IPS DF 4.7 (cell line): ENCODE measurements at regions not wholly inside any gene's neighbourhood (a gene's known extent, or its start where the extent isn't known, plus 50 kb on each side); places are given as distances from the start of the nearest gene placed in this dataset.

ENCODE experiments used
- DNase-seq: peaks from one replicate; pipeline ENCODE4 v3.0.0-alpha.2; 2013; ENCODE audit warnings: low spot score; ENCODE audit errors: extremely low read depth

GRCh38 chr3:105923140-105923539 is 54.3 kb upstream of the CBLB start:
- DNase-seq = no peak

DNA sequence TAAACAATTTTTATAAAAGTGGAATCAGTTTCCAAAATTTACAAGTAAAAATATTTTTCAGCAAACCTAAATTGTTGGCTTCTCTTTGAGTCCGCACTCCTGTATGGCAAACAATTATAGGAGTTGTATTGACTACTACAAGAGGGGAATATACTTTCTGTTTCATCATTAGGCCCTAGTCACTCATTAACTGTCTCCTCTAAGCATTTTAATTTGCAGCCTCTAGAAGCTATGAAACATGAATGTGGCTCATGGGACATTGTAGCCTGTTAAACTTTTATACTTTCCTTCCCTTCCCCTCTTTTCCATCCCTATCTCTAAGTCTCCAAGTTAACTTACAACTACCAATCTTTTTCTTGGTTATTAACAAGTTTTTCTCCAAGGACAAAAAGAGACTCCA is 58.9 kb upstream of the CBLB start:
- no peak for DNase-seq

DNA sequence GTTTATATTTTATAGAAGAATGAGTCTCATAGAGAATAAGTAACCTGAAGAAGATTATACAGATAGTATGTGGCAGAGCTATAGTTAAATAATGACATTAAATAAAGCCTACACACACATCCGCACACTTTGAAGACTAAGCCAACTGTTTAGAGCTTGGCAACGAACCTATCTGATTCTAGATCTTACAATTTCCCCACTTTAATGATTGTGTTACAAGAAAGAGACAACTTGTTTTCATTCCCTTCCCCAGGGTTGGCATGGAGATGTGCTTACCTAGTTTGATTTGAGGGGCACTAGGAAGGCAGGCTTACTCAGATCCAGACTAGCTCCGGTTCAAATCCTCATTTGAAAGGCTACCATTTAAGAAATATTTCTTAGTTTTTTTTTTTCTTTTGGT is 61.9 kb upstream of the CBLB start:
- no peak for DNase-seq

GRCh38 chr3:105931500-105931899 is 62.7 kb upstream of the CBLB start:
- no peak for DNase-seq

GRCh38 chr3:105933871-105934270 is 65.1 kb upstream of the CBLB start:
- DNase-seq = no peak

- DNase-seq = no peak
Measured at GRCh38 chr3:105938101-105938500, 69.3 kb upstream of the CBLB start.

DNA sequence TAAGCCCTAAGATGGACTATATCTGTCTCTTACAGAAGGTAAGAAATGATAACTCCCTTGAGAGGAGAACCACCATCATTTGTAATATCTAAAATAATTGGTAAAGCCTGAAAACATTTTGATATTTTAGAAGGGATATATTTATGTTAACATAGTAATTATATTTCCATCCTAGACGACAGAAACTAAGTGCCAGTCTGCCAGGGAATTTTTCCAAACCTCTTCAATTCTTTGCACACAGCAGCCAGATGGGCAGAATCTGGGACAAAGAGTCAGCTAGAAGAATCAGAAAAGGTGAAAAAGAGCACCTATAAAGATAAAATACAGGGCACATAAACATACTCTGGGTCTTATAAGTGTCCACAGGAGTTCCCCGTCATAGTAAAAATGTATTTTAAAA is 70.0 kb upstream of the CBLB start:
- DNase-seq = no peak

DNA sequence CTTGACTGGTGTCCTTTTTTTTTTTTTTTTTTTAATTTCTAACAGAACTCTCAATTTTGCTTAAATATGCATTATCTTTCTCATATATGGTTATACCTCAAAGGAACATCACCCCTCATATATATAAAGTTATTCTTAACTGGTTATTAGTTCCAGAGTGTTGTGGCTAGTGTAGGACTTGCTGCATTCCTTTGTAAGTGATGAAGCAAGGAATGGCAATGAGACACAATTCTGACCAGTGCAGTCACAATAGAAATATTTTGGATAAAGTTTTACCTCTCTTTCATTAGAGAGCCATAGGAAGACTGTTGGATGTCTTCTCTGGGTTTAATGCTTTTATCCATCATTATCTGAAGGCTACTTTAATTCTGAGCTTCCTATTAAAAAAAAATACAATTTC is 75.5 kb upstream of the CBLB start:
- no peak for DNase-seq

GRCh38 chr3:105944721-105945120 is 75.9 kb upstream of the CBLB start:
- DNase-seq = no peak

DNA sequence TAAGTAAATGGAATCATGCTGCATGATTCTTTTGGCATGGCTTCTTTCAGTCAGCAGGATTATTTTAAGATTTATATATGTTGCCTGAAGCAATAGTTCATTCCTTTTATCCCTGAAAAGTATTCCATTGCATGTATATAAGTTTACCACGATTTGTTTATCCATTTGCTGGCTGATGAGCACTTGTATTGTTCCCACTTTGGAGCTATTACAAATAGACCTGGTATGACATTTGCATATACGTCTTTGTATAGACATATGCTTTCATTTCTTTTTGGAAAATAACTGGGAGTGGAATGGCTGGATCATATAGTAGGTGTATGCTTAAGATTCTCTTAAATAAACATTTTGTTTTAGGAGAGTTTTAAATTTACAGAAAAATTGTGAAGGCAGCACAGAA is 79.3 kb upstream of the CBLB start:
- no peak for DNase-seq

DNA sequence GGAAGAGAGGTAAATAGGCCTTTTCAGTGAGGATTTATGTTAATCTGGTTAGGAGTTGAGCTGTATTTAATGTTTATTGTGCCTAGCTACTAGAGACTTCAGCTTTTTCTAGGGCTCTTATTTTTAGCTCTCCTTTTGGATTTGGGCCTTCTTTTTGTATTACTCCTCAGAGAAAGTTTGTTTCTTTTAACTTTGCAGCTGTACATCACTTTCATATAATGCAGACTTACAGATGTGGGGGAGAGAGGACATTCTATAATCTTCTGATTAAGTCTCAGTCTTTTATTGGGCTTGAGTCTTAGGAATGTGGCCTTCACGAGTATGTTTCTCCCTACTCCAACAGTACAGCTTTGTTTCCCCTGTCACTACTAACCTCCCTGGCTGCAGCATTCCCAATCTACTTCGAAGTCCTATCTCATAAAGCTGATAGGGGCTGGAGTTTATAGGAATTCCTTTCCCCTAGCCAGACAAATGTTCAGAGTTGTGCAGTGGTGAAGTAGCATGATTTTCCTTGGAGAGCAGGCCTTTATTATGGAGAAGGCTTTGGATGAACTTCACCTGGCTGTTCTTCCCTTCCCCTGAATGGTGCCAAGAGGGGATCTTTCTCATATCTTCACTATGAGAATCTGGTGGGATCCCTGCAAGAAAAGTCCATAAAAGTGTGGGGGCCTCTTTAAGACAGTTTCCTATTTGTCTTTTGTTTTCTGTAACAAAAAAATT is 82.2 kb upstream of the CBLB start:
- no peak for DNase-seq

DNA sequence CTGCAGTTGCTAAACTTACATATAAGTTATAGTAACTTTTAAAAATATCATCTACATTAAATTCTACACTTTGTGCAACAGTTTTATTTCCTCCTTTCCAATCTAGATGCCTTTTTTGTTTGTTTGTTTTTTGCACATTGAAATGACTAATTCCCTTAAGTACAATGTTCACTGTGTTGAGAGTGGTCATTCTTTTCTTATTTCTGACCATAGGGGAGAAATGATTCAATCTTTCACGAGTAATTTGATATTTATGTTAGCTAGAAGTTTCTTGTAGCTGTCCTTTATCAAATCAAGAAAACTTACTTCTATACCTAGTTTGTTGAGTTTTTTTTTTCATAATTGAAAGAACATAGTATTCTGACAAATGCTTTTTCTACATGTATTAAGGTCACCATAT is 85.0 kb upstream of the CBLB start:
- DNase-seq = no peak

DNA sequence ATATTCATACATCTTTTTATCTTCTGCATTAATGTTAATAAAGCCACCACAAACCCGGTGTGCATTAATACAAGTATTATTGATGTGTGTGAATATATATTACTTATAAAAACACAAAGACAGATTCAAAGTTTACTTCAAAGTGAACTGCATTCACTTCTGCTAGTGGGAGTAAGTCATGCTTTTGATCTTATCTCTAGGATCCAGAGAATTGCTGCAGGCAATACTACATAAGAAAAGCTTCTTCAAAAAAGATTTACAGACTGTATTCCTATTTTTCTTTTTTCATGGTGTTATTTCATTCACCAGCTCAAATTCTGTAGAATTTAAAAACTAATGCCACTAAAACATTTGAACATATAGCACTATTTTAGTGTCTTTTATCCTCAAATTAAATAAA is 87.5 kb upstream of the CBLB start:
- no peak for DNase-seq

DNA sequence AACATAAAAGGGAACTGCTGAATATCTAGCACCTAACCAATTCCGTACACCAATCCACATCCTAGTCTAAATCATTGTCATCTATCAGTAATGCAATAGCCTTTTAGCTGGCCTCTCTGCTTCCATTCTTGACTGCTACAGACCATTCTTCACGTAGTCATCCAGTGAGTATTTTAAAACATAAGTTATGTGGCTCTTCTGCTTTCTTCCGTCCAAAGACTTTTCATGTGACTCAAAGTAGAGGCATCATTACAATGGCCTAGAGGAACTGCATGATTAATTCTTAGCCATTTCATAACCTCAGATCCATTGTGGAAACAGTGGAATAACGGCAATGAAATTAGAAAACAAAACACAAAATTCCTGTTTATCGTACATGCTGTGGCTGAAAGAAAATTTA is 88.9 kb upstream of the CBLB start:
- no peak for DNase-seq

- no peak for DNase-seq
Measured at GRCh38 chr3:105958237-105959000, 89.6 kb upstream of the CBLB start.

DNA sequence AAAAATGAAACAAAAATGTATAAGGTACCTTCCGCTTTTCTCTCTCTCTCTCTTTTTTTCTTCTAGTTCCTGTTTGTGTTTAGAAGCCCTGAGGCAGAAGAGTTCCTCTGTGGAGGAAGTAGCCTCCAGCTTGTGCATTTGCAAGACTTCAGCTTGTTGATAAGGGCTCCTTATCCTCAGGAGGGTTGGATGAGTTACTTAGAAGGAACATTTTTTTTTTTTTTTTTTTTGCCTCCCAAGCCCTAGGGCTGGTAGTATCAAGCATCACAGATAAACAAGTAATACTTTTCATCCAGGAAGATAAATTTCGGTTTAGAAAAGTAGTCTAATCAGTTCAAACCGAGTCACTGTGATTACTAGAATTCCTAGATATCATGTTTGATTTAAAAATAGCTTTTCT is 91.0 kb upstream of the CBLB start:
- no peak for DNase-seq

GRCh38 chr3:105960381-105960780 is 91.6 kb upstream of the CBLB start:
- no peak for DNase-seq

DNA sequence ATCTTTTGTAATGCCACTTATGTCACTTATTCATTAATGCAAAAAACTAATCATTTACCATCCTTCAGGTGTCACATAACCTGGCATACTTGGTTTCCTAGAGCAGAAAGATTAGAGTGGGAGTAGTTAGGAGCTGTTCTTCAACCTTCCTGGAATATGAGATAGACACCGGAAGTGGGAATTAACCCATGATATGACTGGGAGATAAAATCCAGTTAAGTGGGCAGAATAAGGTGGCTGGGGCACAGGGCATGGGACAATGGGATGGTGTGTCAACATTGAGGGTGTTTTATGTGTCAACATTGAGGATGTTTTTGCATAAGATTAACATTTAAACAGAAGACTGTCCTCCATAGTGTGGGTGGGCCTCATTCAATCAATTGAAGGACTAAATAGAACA is 94.3 kb upstream of the CBLB start:
- DNase-seq = no peak

- DNase-seq = no peak
Measured at GRCh38 chr3:105965384-105965783, 96.6 kb upstream of the CBLB start.

GRCh38 chr3:105967117-105967516 is 98.3 kb upstream of the CBLB start:
- no peak for DNase-seq

DNA sequence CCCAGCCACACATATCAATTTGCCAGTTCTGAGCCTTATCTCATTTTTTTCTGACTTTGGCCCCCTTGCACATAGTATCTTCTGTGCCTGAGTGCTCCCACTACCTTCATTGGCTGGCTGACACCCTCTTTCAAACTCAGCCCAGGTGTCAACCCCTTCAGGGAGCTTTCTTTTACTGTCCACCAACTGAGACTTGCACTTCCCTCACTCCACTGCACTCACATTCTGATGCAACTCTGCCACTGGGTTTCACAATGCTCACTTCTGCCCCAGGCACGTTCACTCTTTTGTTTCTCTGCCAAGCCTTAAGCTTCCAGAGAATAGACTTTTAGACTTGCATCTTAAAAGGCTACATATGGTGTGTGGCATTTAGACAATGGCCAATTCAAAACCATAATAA is 101.5 kb upstream of the CBLB start:
- no peak for DNase-seq

DNA sequence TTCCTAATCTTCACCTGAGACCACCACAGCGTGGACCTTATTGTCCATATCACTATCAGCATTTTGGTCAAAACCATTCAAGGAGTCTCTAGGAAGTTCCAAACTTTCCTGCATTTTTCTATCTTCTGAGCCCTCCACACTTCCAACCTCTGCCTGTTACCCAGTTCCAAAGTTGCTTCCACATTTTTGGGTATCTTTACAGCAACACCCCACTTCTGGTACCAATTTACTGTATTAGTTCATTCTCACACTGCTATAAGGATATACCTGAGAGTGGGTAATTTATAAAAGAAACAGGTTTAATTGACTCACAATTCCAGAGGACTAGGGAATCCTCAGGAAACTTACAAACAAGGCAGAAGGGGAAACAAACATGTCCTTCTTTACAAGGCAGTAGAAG is 103.3 kb upstream of the CBLB start:
- no peak for DNase-seq

DNA sequence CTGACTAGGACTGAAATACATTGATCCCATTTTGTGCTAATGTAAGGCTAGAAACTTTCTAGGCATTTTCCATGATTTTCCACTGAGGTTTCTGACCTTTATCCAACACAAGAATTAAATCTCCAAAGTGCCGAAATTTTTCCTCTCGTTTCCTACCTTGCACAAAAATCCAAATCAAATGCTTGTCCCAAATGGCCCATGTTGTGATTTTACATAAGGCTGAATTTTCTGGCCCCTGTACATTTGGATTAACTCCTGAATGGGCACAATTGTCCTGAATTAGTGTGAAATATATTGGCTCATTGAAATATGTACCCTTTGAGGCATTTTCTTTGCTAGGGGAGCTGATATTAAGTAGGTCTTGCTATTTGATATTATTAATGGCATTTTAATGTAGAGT is 105.6 kb upstream of the CBLB start:
- DNase-seq = no peak
